ENCODE measurements at regions not wholly inside any gene's neighbourhood (a gene's known extent, or its start where the extent isn't known, plus 50 kb on each side); places are given as distances from the start of the nearest gene placed in this dataset.

GRCh38 chr3:10632741-10633140 is 127.4 kb upstream of the ATP2B2 start:
- no peak for TF ChIP-seq CTCF (IDR thresholded peaks at IDR 0.05; ENCODE audit: extremely low read depth in 1 of 2, insufficient read depth in 1 of 2, low read depth in 1 of 2, low read length in 2 of 2)
- no peak for TF ChIP-seq MAX (IDR thresholded peaks at IDR 0.05; ENCODE audit: insufficient read depth, insufficient read length)
- no peak for TF ChIP-seq GATA2 (IDR thresholded peaks at IDR 0.05; ENCODE audit: insufficient read depth, insufficient read length, low read depth, low read length)
- no peak for TF ChIP-seq POLR2AphosphoS5 (IDR thresholded peaks at IDR 0.05; ENCODE audit: insufficient read depth, low read depth, low read length)
